Endothelial cell of umbilical vein (primary cell): ENCODE measurements at regions not wholly inside any gene's neighbourhood (a gene's known extent, or its start where the extent isn't known, plus 50 kb on each side); places are given as distances from the start of the nearest gene placed in this dataset.

Source experiments
- BruUV-seq: library from RNA; stranded (reverse); fragments of 400-500 nt; replicated peaks from 2 replicates; lab custom pipeline; 2021; lab: Mats Ljungman, UMichigan
- CTCF ChIA-PET: fragments of 300-600, 350-600 bp; sonication (Branson Sonifier 250); formaldehyde crosslinking; loops from one replicate; lab custom pipeline; 2021; ENCODE audit warnings: antibody characterized with exemption, inconsistent platforms; lab: Charles Lee
- POLR2A ChIA-PET: fragments of 300-600, 350-600 bp; sonication (Branson Sonifier 250); formaldehyde crosslinking; loops from one replicate; lab custom pipeline; 2021; ENCODE audit warnings: antibody characterized with exemption, inconsistent platforms; lab: Charles Lee
- DNase-seq: peaks from one replicate; pipeline ENCODE4 v3.0.0-alpha.2; 2011; ENCODE audit warnings: low read depth, low spot score
- FAIRE-seq: peaks from 2 replicates; lab custom pipeline; 2011; peaks lifted over from hg19 to GRCh38; lab: Jason Lieb, UNC
- H2AFZ ChIP-seq: 2 replicates; pipeline ENCODE4 v1.6.0; 2012; ENCODE audit warnings: low read depth, low read length, control low read depth, inconsistent platforms
- H3K27ac ChIP-seq: 2 replicates; pipeline ENCODE4 v1.5.1; 2011; ENCODE audit warnings: low read depth, mild to moderate bottlenecking, control low read depth, low read length, moderate library complexity; ENCODE audit not compliant: insufficient read depth
- H3K27me3 ChIP-seq, 2 experiments: 2 replicates each; pipeline versions ENCODE4 v1.6.0 to v1.6.1; 2011; ENCODE audit warnings: low read length in 2 of 2, mixed read lengths in 1 of 2; ENCODE audit not compliant: control insufficient read depth in 2 of 2, insufficient read depth in 2 of 2
- H3K36me3 ChIP-seq, 2 experiments: 2 replicates in 1 of 2; 3 replicates in 1 of 2; pipeline ENCODE4 v1.5.1; 2011; ENCODE audit warnings: low read length in 2 of 2, mild to moderate bottlenecking in 1 of 2, moderate library complexity in 1 of 2; ENCODE audit not compliant: control insufficient read depth in 2 of 2, insufficient read depth in 2 of 2; ENCODE audit errors: extremely low read depth in 1 of 2
- H3K4me1 ChIP-seq: 3 replicates; pipeline ENCODE4 v1.5.1; 2011; ENCODE audit warnings: mild to moderate bottlenecking, low read length; ENCODE audit not compliant: control insufficient read depth, insufficient read depth; ENCODE audit errors: extremely low read depth
- H3K4me2 ChIP-seq: 2 replicates; pipeline ENCODE4 v1.6.1; 2011; ENCODE audit warnings: low read length, control low read depth, mixed read lengths; ENCODE audit not compliant: insufficient read depth
- H3K4me3 ChIP-seq, 3 experiments: fragments of 200-600 bp in 1 of 3; sonication (generic), shearing (Covaris generic) in 1 of 3; replicated peaks in 1 of 3; 2 replicates each; pipeline ENCODE4 v1.5.1; 2011 to 2016; ENCODE audit warnings: control low read depth in 3 of 3, low read length in 3 of 3, mild to moderate bottlenecking in 2 of 3, inconsistent platforms in 1 of 3, low read depth in 1 of 3, moderate library complexity in 1 of 3; ENCODE audit not compliant: insufficient read depth in 1 of 3
- H3K79me2 ChIP-seq: 2 replicates; pipeline ENCODE4 v1.6.0; 2012; ENCODE audit warnings: low read length, inconsistent platforms; ENCODE audit not compliant: control insufficient read depth, insufficient read depth
- H3K9ac ChIP-seq: replicated peaks from 2 replicates; pipeline ENCODE3; 2011; ENCODE audit warnings: low read length, control low read depth; ENCODE audit not compliant: insufficient read depth; ENCODE audit errors: extremely low read depth
- H3K9me1 ChIP-seq: replicated peaks from 3 replicates; pipeline ENCODE4 v1.6.0; 2011; ENCODE audit warnings: mild to moderate bottlenecking, low read length; ENCODE audit not compliant: control insufficient read depth, insufficient read depth; ENCODE audit errors: extremely low read depth
- H3K9me3 ChIP-seq: replicated peaks from 2 replicates; pipeline ENCODE4 v1.5.1; 2012; ENCODE audit warnings: low read length, inconsistent platforms; ENCODE audit not compliant: control insufficient read depth, insufficient read depth
- H4K20me1 ChIP-seq: replicated peaks from 2 replicates; pipeline ENCODE3; 2011; ENCODE audit warnings: mild to moderate bottlenecking, low read length; ENCODE audit not compliant: control insufficient read depth, insufficient read depth; ENCODE audit errors: extremely low read depth
- EZH2 ChIP-seq: IDR thresholded peaks from 2 replicates; pipeline ENCODE4 v1.6.1; 2012; ENCODE audit warnings: borderline replicate concordance, low read depth, mild to moderate bottlenecking, moderate library complexity, low read length, inconsistent platforms; ENCODE audit not compliant: severe bottlenecking
- FOS ChIP-seq: IDR thresholded peaks from 2 replicates; pipeline ENCODE4 v1.6.1; 2011; ENCODE audit warnings: mild to moderate bottlenecking, low read length, moderate library complexity, borderline replicate concordance; ENCODE audit not compliant: insufficient read depth
- GATA2 ChIP-seq: IDR thresholded peaks from 2 replicates; pipeline ENCODE4 v1.7.0; 2011; ENCODE audit warnings: low read depth, mild to moderate bottlenecking, moderate library complexity, mixed read lengths, low read length; ENCODE audit not compliant: insufficient read length, insufficient read depth
- JUN ChIP-seq: IDR thresholded peaks from 2 replicates; pipeline ENCODE4 v1.6.1; 2011; ENCODE audit warnings: borderline replicate concordance, low read depth; ENCODE audit not compliant: insufficient read length, insufficient read depth
- MYC ChIP-seq: IDR thresholded peaks from one replicate; pipeline ENCODE4 v1.6.1; 2011; ENCODE audit warnings: mild to moderate bottlenecking, low read depth, low read length
- POLR2A ChIP-seq: IDR thresholded peaks from 2 replicates; pipeline ENCODE4 v1.6.1; 2012; ENCODE audit warnings: low read depth, mild to moderate bottlenecking, control low read depth, low read length
- POLR2AphosphoS5 ChIP-seq: IDR thresholded peaks from 2 replicates; pipeline ENCODE4 v1.6.1; 2012; ENCODE audit warnings: low read depth, mild to moderate bottlenecking, control low read depth, low read length, moderate library complexity; ENCODE audit not compliant: insufficient read depth
- dilution Hi-C: fragments of 300-500 bp; cut with MboI; formaldehyde crosslinking; loops from one replicate; pipeline ENCODE4 v1.15.0; 2019; ENCODE audit warnings: low sequenced_read_pairs; ENCODE audit not compliant: extremely low pct_ligation_motif_present
- intact Hi-C: fragments of 100-400 bp; cut with micrococcal nuclease; formaldehyde crosslinking; loops from one replicate; pipeline ENCODE4 v1.10.0; 2022
- TF ChIP-seq, protein P1 (sequence below), 2 donors: IDR thresholded peaks; 1 replicate in 1 of 2; 2 replicates in 1 of 2; pipeline ENCODE4 v1.5.1; 2011; ENCODE audit warnings: low read length in 2 of 2, mild to moderate bottlenecking in 2 of 2, moderate library complexity in 2 of 2, control low read depth in 1 of 2, inconsistent platforms in 1 of 2, low read depth in 1 of 2; ENCODE audit not compliant: insufficient read depth in 1 of 2; ENCODE audit errors: extremely low read depth in 1 of 2
- TF ChIP-seq, protein P2 (sequence below): IDR thresholded peaks from 2 replicates; pipeline ENCODE4 v1.6.1; 2011; ENCODE audit not compliant: insufficient read depth, insufficient read length

DNA sequence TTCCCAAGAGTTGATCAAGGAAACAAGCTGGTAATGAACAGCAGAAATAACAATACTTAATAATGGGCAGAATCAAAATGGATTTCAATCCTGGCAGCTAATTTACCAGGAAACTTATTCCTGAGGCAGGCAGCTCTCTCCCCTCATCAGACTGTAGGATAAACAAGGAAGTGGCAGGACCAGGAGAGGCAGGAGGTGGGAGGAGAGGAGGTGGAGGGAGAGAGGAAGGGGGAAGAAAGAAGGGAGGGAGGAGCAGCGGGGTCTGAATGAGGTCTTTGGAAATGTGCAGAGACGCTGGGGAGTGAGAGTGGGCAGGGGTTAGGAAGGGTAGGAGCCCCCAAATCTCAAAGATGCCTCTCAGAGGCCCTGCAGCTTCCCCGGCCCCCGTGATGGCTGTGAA, 231.5 kb downstream of the BCOR start:
- H3K4me3 ChIP-seq = no peak overlapping the region
- DNase-seq (peak; percentile 4), FAIRE-seq (peak; percentile 86)
- H2AFZ ChIP-seq = peak overlapping the region; percentile 69
- TF ChIP-seq POLR2A (no peak), MYC (no peak), FOS (no peak), EZH2 (no peak), GATA2 (no peak), JUN (no peak), POLR2AphosphoS5 (no peak)
- TF ChIP-seq, protein P1, sequence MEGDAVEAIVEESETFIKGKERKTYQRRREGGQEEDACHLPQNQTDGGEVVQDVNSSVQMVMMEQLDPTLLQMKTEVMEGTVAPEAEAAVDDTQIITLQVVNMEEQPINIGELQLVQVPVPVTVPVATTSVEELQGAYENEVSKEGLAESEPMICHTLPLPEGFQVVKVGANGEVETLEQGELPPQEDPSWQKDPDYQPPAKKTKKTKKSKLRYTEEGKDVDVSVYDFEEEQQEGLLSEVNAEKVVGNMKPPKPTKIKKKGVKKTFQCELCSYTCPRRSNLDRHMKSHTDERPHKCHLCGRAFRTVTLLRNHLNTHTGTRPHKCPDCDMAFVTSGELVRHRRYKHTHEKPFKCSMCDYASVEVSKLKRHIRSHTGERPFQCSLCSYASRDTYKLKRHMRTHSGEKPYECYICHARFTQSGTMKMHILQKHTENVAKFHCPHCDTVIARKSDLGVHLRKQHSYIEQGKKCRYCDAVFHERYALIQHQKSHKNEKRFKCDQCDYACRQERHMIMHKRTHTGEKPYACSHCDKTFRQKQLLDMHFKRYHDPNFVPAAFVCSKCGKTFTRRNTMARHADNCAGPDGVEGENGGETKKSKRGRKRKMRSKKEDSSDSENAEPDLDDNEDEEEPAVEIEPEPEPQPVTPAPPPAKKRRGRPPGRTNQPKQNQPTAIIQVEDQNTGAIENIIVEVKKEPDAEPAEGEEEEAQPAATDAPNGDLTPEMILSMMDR (IDR thresholded peaks at IDR 0.05; ENCODE audit: extremely low read depth in 1 of 2, insufficient read depth in 1 of 2, low read depth in 1 of 2, low read length in 2 of 2) = no peak
- TF ChIP-seq, protein P2, sequence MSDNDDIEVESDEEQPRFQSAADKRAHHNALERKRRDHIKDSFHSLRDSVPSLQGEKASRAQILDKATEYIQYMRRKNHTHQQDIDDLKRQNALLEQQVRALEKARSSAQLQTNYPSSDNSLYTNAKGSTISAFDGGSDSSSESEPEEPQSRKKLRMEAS = no peak
- intact Hi-C loops (no loop called here), dilution Hi-C loops (no loop called here)
- H3K79me2 ChIP-seq = no peaks in the 10 kb centered on the region
- H3K4me2 ChIP-seq = no peak overlapping the region
- no peak overlapping the region for H3K27ac ChIP-seq
- no peaks in the 10 kb centered on the region for H3K9me1 ChIP-seq
- no peaks in the 10 kb centered on the region for H4K20me1 ChIP-seq
- ChIA-PET CTCF (no interaction called here), POLR2A (no interaction called here)
- no peak overlapping the region for H3K9ac ChIP-seq
- H3K27me3 ChIP-seq = no peaks in the 10 kb centered on the region
- no peaks in the 10 kb centered on the region for H3K4me1 ChIP-seq
- BruUV-seq = no TSS peak
- H3K36me3 ChIP-seq = no peaks in the 10 kb centered on the region
- no peaks in the 10 kb centered on the region for H3K9me3 ChIP-seq
